ENCODE measurements at regions not wholly inside any gene's neighbourhood (a gene's known extent, or its start where the extent isn't known, plus 50 kb on each side); places are given as distances from the start of the nearest gene placed in this dataset.

DNA sequence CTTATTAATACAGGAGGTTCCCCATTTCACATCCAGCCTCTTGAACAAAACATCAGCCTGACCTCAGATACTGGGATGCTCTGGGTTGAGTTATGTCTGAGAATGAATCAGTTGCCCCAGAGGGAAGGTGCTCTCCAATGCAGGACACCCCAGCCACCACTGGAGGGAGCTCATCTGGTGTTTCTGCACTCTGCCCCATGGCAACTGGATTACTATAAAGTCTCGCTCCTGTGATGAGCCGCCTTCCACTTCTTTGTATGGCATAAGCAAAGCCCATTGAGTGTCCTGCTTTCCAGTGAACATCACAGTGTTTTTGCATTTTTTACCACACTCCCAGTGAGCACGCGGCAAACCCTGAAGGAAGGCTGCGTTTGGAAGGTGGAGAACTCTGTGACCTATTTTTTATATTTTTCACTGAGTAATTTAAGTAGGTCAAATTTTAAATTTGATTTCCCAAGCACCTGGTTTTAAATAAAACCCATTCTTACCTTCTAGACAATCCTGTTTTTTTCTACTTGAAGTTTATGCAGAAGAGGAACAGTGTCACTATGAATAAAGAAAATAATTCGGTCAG, 176.9 kb upstream of the WWC1 start:
- Histone ChIP-seq H3K9me2 (ENCODE audit: insufficient read depth, low read length) (no peaks in the 10 kb centered on the region), H3K4me2 (ENCODE audit: low read length) (no peak overlapping the region), H2AFZ (ENCODE audit: low read length) (no peak overlapping the region), H3K4me1 (ENCODE audit: insufficient read depth, low read length, poor library complexity, severe bottlenecking) (no peaks in the 10 kb centered on the region), H3K27ac (ENCODE audit: low read depth, low read length, poor library complexity, severe bottlenecking) (no peak overlapping the region), H3K9me3 (ENCODE audit: low read length) (no peaks in the 10 kb centered on the region), H3K36me3 (ENCODE audit: insufficient read depth, low read length) (no peaks in the 10 kb centered on the region), H3K4me3 (ENCODE audit: low read depth, low read length, poor library complexity, severe bottlenecking) (no peak overlapping the region), H3K79me2 (ENCODE audit: insufficient read depth, low read depth, low read length) (no peaks in the 10 kb centered on the region), H4K20me1 (ENCODE audit: insufficient read depth, low read length) (no peaks in the 10 kb centered on the region)
- intact Hi-C loops (cut with micrococcal nuclease; ENCODE audit: unreplicated experiment) = no loop called here
- CTCF ChIA-PET (ENCODE audit: unreplicated experiment) = no interaction called here
- no TSS peak for BruUV-seq (replicated peaks)
- no peak for TF ChIP-seq EZH2phosphoT487 (IDR thresholded peaks at IDR 0.05; ENCODE audit: borderline replicate concordance, low read depth, low read length)
- peak; percentile 79 for TF ChIP-seq CTCF (conservative IDR thresholded peaks at IDR 0.05; ENCODE audit: low read length)
- POLR2A ChIA-PET = no interaction called here
- peak; percentile 13 for DNase-seq (ENCODE audit: low spot score)

DNA sequence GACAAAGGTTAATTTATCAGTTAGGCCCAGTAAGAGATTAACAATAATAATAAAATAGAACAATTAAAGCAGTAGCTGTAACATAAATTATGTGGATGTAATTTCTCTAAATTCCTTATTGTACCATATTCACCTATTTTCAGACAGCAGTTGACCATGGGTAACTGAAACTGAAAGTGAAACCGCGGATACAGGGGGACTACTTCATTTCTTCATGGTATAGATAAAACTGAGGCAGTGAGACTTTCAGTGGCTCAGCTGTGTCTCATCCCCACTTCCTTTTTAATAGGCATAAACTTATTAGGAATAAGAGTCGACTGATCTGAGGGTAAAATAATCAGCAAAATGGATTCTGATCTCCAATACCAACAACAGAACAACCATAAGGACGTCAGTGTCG, 174.0 kb upstream of the WWC1 start:
- H3K4me2 ChIP-seq (ENCODE audit: low read length) = no peak overlapping the region
- no peaks in the 10 kb centered on the region for H4K20me1 ChIP-seq (ENCODE audit: insufficient read depth, low read length)
- TF ChIP-seq EZH2phosphoT487 (IDR thresholded peaks at IDR 0.05; ENCODE audit: borderline replicate concordance, low read depth, low read length) = no peak
- TF ChIP-seq CTCF (conservative IDR thresholded peaks at IDR 0.05; ENCODE audit: low read length) = no peak
- no peaks in the 10 kb centered on the region for H3K36me3 ChIP-seq (ENCODE audit: insufficient read depth, low read length)
- intact Hi-C loops (cut with micrococcal nuclease; ENCODE audit: unreplicated experiment) = no loop called here
- no peaks in the 10 kb centered on the region for H3K4me1 ChIP-seq (ENCODE audit: insufficient read depth, low read length, poor library complexity, severe bottlenecking)
- no peaks in the 10 kb centered on the region for H3K9me3 ChIP-seq (ENCODE audit: low read length)
- no peak for DNase-seq (ENCODE audit: low spot score)
- ChIA-PET CTCF (ENCODE audit: unreplicated experiment) (no interaction called here), POLR2A (interaction anchor here (1.3 kb wide), 1 partner anchor 23 kb away, joined by 3 read pairs; no protein-coding TSS in a partner anchor)
- no peak overlapping the region for H3K4me3 ChIP-seq (ENCODE audit: low read depth, low read length, poor library complexity, severe bottlenecking)
- no peaks in the 10 kb centered on the region for H3K9me2 ChIP-seq (ENCODE audit: insufficient read depth, low read length)
- BruUV-seq (replicated peaks) = no TSS peak
- no peak overlapping the region for H3K27ac ChIP-seq (ENCODE audit: low read depth, low read length, poor library complexity, severe bottlenecking)
- no peaks in the 10 kb centered on the region for H3K79me2 ChIP-seq (ENCODE audit: insufficient read depth, low read depth, low read length)
- no peak overlapping the region for H2AFZ ChIP-seq (ENCODE audit: low read length)

DNA sequence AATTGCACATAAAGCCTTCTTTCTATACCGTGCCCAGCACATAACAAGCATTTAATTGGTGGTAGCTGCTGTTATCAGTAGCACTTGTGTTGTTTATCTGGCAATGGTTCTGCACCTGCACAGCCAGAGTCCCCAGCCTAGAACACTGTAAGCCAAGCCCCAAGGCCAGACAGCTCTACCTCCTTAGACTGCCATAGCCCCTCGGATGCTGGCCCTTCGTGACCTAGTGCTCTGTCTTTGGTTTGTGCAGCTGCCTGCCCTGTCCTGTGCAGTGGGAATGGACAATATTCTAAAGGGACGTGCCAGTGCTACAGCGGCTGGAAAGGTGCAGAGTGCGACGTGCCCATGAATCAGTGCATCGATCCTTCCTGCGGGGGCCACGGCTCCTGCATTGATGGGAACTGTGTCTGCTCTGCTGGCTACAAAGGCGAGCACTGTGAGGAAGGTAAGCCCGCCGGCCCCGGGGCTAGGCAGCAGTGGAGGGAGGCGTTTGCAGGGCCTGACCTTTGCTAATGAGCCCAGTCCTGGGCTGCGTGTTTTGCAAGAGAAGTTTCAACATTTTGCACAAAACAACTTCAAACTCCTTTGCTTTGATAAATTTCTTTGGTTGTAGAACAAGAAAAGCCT, 173.3 kb upstream of the WWC1 start:
- H4K20me1 ChIP-seq (ENCODE audit: insufficient read depth, low read length) = no peaks in the 10 kb centered on the region
- no peaks in the 10 kb centered on the region for H3K9me3 ChIP-seq (ENCODE audit: low read length)
- no peak overlapping the region for H2AFZ ChIP-seq (ENCODE audit: low read length)
- BruUV-seq (replicated peaks) = no TSS peak
- no peaks in the 10 kb centered on the region for H3K79me2 ChIP-seq (ENCODE audit: insufficient read depth, low read depth, low read length)
- no peak for DNase-seq (ENCODE audit: low spot score)
- intact Hi-C loops (cut with micrococcal nuclease; ENCODE audit: unreplicated experiment) = no loop called here
- H3K27ac ChIP-seq (ENCODE audit: low read depth, low read length, poor library complexity, severe bottlenecking) = no peak overlapping the region
- CTCF ChIA-PET (ENCODE audit: unreplicated experiment) = no interaction called here
- POLR2A ChIA-PET = interaction anchor here (0.9 to 1.3 kb wide), 2 partner anchors 24 to 30 kb away, joined by 3 read pairs; no protein-coding TSS in a partner anchor
- no peak overlapping the region for H3K4me3 ChIP-seq (ENCODE audit: low read depth, low read length, poor library complexity, severe bottlenecking)
- H3K4me2 ChIP-seq (ENCODE audit: low read length) = no peak overlapping the region
- no peaks in the 10 kb centered on the region for H3K9me2 ChIP-seq (ENCODE audit: insufficient read depth, low read length)
- no peaks in the 10 kb centered on the region for H3K36me3 ChIP-seq (ENCODE audit: insufficient read depth, low read length)
- TF ChIP-seq CTCF (conservative IDR thresholded peaks at IDR 0.05; ENCODE audit: low read length) = no peak
- no peaks in the 10 kb centered on the region for H3K4me1 ChIP-seq (ENCODE audit: insufficient read depth, low read length, poor library complexity, severe bottlenecking)
